ENCODE measurements at regions not wholly inside any gene's neighbourhood (a gene's known extent, or its start where the extent isn't known, plus 50 kb on each side); places are given as distances from the start of the nearest gene placed in this dataset.

GRCh38 chr1:164228928-164229327 lies 330.1 kb upstream of the PBX1 start:
- no peak for TF ChIP-seq CTCF (IDR thresholded peaks at IDR 0.05)
- no peak for TF ChIP-seq POLR2A (IDR thresholded peaks at IDR 0.05)

Data from right lobe of liver (tissue), 4 donors.